ENCODE measurements at regions not wholly inside any gene's neighbourhood (a gene's known extent, or its start where the extent isn't known, plus 50 kb on each side); places are given as distances from the start of the nearest gene placed in this dataset.
"Not testable (repeated sequence)": the region's sequence is repeated elsewhere in the genome, so short reads cannot be mapped to it uniquely, and the experiment has no call there.

DNA sequence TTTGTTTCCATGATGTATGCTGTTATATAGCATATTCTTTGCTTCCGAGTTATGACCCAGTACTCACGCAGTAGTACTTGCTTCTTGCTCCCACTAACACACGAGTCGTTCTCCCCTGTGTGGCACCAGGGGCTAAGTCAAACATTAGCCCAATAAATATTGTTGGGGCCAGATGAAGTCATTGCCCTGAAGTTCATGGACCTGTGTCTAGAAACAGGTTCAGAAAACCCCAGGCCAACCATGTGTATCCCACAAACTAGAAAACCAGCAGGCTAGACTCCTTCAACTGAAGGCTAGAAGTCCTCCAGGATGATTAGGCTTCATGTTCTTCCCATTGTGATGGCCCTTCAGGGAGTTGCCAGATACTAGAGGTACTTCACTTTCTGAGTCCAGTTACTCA lies 198.2 kb upstream of the RBM19 start:
- no peaks in the 10 kb centered on the region for H3K4me1 ChIP-seq
- no peak for DNase-seq
- H3K27ac ChIP-seq, result no peak overlapping the region
- H3K36me3 ChIP-seq, result no peaks in the 10 kb centered on the region
- no peak overlapping the region for H3K9ac ChIP-seq (ENCODE audit: low read depth in 2 of 2, low read length in 2 of 2)
- H3K27me3 ChIP-seq, result no peaks in the 10 kb centered on the region
- H3K9me3 ChIP-seq, result no peaks in the 10 kb centered on the region
- no peak overlapping the region for H3K4me3 ChIP-seq
- TF ChIP-seq, protein P1, sequence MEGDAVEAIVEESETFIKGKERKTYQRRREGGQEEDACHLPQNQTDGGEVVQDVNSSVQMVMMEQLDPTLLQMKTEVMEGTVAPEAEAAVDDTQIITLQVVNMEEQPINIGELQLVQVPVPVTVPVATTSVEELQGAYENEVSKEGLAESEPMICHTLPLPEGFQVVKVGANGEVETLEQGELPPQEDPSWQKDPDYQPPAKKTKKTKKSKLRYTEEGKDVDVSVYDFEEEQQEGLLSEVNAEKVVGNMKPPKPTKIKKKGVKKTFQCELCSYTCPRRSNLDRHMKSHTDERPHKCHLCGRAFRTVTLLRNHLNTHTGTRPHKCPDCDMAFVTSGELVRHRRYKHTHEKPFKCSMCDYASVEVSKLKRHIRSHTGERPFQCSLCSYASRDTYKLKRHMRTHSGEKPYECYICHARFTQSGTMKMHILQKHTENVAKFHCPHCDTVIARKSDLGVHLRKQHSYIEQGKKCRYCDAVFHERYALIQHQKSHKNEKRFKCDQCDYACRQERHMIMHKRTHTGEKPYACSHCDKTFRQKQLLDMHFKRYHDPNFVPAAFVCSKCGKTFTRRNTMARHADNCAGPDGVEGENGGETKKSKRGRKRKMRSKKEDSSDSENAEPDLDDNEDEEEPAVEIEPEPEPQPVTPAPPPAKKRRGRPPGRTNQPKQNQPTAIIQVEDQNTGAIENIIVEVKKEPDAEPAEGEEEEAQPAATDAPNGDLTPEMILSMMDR (IDR thresholded peaks at IDR 0.05), result no peak
- intact Hi-C loops (cut with DNase I), result no loop called here

DNA sequence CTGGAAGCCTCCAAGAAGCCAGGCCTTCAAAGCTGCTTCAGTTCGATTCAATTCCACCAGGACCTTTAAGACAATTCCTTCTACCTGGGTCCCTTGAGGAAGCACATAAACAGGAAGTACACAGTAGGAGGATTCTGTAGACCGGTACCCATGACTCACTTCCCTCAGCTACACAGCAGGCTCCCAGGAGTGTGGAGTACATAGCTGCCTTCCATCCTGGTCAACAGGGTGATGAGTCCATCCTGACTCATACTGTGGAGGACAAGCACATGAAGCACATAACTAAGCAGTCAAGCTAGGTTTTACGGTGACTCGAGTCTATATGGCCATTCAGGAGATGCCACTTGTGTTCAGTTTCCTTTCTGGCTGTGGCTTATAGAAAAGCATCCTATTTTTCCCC lies 197.6 kb upstream of the RBM19 start:
- Histone ChIP-seq H3K27ac (no peak overlapping the region), H3K36me3 (no peaks in the 10 kb centered on the region), H3K4me1 (no peaks in the 10 kb centered on the region), H3K9ac (ENCODE audit: low read depth in 2 of 2, low read length in 2 of 2) (no peak overlapping the region), H3K9me3 (no peaks in the 10 kb centered on the region), H3K4me3 (no peak overlapping the region), H3K27me3 (no peaks in the 10 kb centered on the region)
- TF ChIP-seq, protein P1 (IDR thresholded peaks at IDR 0.05), result no peak
- DNase-seq, result no peak
- intact Hi-C loops (cut with DNase I), result no loop called here

DNA sequence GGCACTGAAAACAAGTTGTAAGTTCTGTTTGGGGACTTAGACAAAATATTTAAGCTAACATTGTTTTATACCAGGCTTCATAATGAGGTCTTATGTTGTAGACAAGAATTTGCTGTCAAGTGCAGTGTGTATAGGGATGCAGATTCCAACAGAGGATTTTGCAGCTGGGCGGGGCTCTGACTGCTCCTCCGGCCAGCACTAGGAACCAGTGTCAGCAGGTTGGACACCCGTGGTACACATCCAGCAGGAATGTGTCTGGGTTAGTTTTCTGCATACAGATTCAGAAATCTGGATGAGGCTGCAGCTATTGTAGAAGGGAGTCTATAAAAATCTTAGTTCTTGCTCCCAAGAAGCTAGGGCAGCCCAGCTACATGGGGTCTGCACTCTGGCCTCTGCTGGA lies 194.3 kb upstream of the RBM19 start:
- no peaks in the 10 kb centered on the region for H3K9me3 ChIP-seq
- DNase-seq, result no peak
- H3K9ac ChIP-seq (ENCODE audit: low read depth in 2 of 2, low read length in 2 of 2), result no peak overlapping the region
- H3K4me3 ChIP-seq, result no peak overlapping the region
- no peak overlapping the region for H3K27ac ChIP-seq
- intact Hi-C loops (cut with DNase I), result no loop called here
- no peaks in the 10 kb centered on the region for H3K36me3 ChIP-seq
- TF ChIP-seq, protein P1 (IDR thresholded peaks at IDR 0.05), result no peak
- H3K27me3 ChIP-seq, result no peaks in the 10 kb centered on the region
- H3K4me1 ChIP-seq, result no peaks in the 10 kb centered on the region

DNA sequence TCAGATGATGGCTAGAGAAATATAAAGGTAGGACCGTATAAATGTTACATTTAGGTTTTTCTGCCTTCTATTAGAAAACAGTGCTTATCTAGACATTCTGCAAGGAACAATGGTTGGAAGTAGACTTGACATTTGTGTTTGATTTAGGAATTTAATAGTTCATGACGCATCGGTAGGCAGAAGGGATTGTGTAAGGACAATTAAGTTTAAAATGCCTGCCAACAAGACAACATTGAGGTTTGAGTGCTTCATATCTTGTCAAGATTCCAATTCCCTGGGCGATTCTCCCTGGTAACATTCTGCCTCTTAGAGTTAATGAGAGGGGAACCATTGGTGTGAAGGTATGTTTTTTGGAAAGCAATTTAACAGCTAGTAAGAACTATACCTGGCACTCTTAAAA lies 186.8 kb upstream of the RBM19 start:
- no peaks in the 10 kb centered on the region for H3K4me1 ChIP-seq
- H3K9ac ChIP-seq (ENCODE audit: low read depth in 2 of 2, low read length in 2 of 2), result no peak overlapping the region
- intact Hi-C loops (cut with DNase I), result no loop called here
- no peak overlapping the region for H3K27ac ChIP-seq
- DNase-seq, result no peak
- no peaks in the 10 kb centered on the region for H3K9me3 ChIP-seq
- no peaks in the 10 kb centered on the region for H3K36me3 ChIP-seq
- no peaks in the 10 kb centered on the region for H3K27me3 ChIP-seq
- TF ChIP-seq, protein P1 (IDR thresholded peaks at IDR 0.05), result no peak
- no peak overlapping the region for H3K4me3 ChIP-seq

DNA sequence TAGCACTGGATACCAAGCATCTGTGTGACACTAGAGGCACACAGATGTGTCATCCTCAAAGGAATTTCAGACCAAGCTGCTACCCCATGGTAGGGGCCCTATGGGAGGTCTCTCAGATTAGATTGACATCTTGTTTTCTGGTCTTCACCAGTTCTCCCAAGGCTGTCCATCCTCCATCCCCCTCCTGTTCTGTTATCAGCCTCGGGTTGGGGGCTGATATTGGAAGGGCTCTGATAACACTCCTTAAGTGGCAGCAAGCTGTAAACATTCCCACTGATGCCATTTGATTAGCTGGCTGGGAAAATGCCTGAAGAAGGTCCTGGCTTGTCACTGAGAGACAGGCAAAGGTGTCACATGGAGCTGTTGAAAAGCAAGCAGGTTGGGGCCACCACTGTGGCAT lies 185.9 kb upstream of the RBM19 start:
- H3K27ac ChIP-seq, result no peak overlapping the region
- no peak overlapping the region for H3K9ac ChIP-seq (ENCODE audit: low read depth in 2 of 2, low read length in 2 of 2)
- no peaks in the 10 kb centered on the region for H3K9me3 ChIP-seq
- H3K27me3 ChIP-seq, result no peaks in the 10 kb centered on the region
- H3K4me3 ChIP-seq, result no peak overlapping the region
- H3K4me1 ChIP-seq, result no peaks in the 10 kb centered on the region
- DNase-seq, result no peak
- intact Hi-C loops (cut with DNase I), result no loop called here
- TF ChIP-seq, protein P1 (IDR thresholded peaks at IDR 0.05), result no peak
- H3K36me3 ChIP-seq, result no peaks in the 10 kb centered on the region

DNA sequence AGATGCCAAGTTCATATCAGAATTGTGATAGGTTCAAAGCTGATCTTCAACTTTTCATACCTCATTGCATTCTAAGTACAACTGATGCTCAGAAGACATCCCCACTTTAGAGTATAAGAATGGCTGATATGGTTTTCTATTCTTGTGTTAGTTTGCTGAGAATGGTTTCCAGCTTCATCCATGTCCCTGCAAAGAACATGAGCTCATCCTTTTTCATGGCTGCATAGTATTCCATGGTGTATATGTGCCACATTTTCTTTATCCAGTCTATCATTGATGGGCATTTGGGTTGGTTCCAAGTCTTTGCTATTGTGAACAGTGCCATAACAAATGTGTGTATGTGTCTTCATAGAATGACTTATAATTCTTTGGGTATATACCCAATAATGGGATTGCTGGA lies 184.5 kb upstream of the RBM19 start:
- H3K27ac ChIP-seq; H3K4me1 ChIP-seq; DNase-seq; H3K9ac ChIP-seq (ENCODE audit: low read depth in 2 of 2, low read length in 2 of 2); H3K36me3 ChIP-seq; H3K27me3 ChIP-seq; H3K9me3 ChIP-seq; H3K4me3 ChIP-seq; intact Hi-C loops (cut with DNase I): not testable (repeated sequence)

All from colonic mucosa (tissue), 4 donors.